IPS-15b (cell line): ENCODE measurements at regions not wholly inside any gene's neighbourhood (a gene's known extent, or its start where the extent isn't known, plus 50 kb on each side); places are given as distances from the start of the nearest gene placed in this dataset.

Experiments used
- H3K27me3 ChIP-seq: one replicate; pipeline ENCODE4 v1.6.1; 2013; ENCODE audit warnings: low read length; ENCODE audit not compliant: control insufficient read depth, insufficient read depth
- H3K36me3 ChIP-seq: one replicate; pipeline ENCODE4 v1.6.1; 2013; ENCODE audit warnings: low read length; ENCODE audit not compliant: control insufficient read depth, insufficient read depth
- H3K4me1 ChIP-seq: one replicate; pipeline ENCODE4 v1.6.1; 2013; ENCODE audit warnings: mild to moderate bottlenecking, low read length; ENCODE audit not compliant: control insufficient read depth, insufficient read depth
- H3K4me3 ChIP-seq: one replicate; pipeline ENCODE4 v1.5.1; 2013; ENCODE audit warnings: low read depth, low read length
- H3K9ac ChIP-seq: one replicate; pipeline ENCODE4 v1.6.1; 2013; ENCODE audit warnings: low read depth, mild to moderate bottlenecking, low read length
- H3K9me3 ChIP-seq: one replicate; pipeline ENCODE4 v1.6.1; 2013; ENCODE audit warnings: mild to moderate bottlenecking, low read length; ENCODE audit not compliant: control insufficient read depth, insufficient read depth

GRCh38 chr3:145116769-145117168, 1044.2 kb downstream of the PLOD2 start:
- no peaks in the 10 kb centered on the region for H3K9me3 ChIP-seq
- H3K4me3 ChIP-seq, result no peak overlapping the region
- H3K36me3 ChIP-seq, result no peaks in the 10 kb centered on the region
- peaks cover 3% of the 10 kb centered on the region for H3K4me1 ChIP-seq
- H3K27me3 ChIP-seq, result no peaks in the 10 kb centered on the region
- no peak overlapping the region for H3K9ac ChIP-seq

DNA sequence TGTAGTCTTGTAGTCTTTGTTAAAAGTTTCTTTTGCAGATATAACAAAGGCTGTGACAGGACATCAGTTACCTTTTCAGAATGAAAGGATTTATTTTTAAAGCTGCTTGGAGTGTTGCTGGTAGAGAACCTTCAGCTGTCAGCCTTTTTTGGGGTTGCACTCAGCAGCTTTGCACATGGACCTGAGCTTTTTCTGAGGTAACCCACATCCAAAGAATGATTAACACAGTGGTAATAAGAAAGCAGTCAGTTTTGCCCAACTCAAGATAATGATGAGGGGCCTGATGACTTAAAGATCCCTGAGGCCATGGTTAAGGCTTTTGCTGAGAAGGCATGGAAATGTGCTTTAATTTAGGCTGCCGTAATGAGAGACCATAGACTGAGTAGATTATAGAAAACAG, 1042.7 kb downstream of the PLOD2 start:
- Histone ChIP-seq H3K4me1 (peaks cover 3% of the 10 kb centered on the region), H3K4me3 (no peak overlapping the region), H3K27me3 (no peaks in the 10 kb centered on the region), H3K36me3 (no peaks in the 10 kb centered on the region), H3K9me3 (no peaks in the 10 kb centered on the region), H3K9ac (no peak overlapping the region)

DNA sequence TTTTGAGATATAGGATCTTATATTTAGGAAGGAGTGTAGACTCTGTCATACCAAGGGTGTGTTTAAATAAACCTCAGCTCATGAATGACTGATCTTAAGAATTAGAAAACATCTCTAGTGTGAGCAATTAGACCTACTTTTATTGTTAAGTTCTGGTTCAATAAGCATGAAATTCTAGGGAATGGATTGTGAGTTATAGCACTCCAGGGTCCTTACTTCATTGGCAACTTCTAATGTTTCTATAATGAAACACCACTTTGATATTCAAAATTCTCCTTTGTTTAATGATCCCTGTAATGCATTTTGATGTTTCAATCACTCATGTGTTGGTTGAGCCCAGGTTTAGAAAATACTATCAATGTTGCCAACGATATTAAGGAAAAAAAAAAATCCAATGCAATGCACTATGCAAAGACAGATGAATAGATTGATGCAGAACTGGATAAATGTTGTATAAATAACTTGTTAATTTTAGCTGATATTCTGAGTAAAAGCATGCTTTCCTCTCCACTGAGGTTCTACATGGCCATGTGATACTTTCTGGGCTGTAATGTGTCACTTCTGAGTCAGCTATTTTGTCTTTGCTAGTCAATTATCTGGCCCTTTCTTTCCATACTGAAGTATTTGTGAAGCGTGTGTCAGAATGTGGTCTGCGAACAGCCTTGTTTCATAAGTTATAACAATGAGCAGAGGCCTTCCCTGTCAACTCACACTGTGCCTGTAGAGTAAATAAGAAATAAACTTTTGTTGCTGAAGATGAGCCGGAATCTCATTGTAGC, 1035.9 kb downstream of the PLOD2 start:
- no peak overlapping the region for H3K4me3 ChIP-seq
- H3K9ac ChIP-seq, result no peak overlapping the region
- H3K36me3 ChIP-seq, result no peaks in the 10 kb centered on the region
- H3K9me3 ChIP-seq, result no peaks in the 10 kb centered on the region
- H3K4me1 ChIP-seq, result no peaks in the 10 kb centered on the region
- H3K27me3 ChIP-seq, result no peaks in the 10 kb centered on the region

- no peaks in the 10 kb centered on the region for H3K9me3 ChIP-seq
- H3K4me1 ChIP-seq, result no peaks in the 10 kb centered on the region
- H3K36me3 ChIP-seq, result no peaks in the 10 kb centered on the region
- H3K27me3 ChIP-seq, result no peaks in the 10 kb centered on the region
- H3K4me3 ChIP-seq, result no peak overlapping the region
- H3K9ac ChIP-seq, result no peak overlapping the region
Measured at GRCh38 chr3:145133281-145133680, 1027.7 kb downstream of the PLOD2 start.

- no peaks in the 10 kb centered on the region for H3K4me1 ChIP-seq
- no peak overlapping the region for H3K9ac ChIP-seq
- H3K27me3 ChIP-seq, result no peaks in the 10 kb centered on the region
- no peak overlapping the region for H3K4me3 ChIP-seq
- no peaks in the 10 kb centered on the region for H3K36me3 ChIP-seq
- H3K9me3 ChIP-seq, result no peaks in the 10 kb centered on the region
Measured at GRCh38 chr3:145134738-145135137, 1026.2 kb downstream of the PLOD2 start.

DNA sequence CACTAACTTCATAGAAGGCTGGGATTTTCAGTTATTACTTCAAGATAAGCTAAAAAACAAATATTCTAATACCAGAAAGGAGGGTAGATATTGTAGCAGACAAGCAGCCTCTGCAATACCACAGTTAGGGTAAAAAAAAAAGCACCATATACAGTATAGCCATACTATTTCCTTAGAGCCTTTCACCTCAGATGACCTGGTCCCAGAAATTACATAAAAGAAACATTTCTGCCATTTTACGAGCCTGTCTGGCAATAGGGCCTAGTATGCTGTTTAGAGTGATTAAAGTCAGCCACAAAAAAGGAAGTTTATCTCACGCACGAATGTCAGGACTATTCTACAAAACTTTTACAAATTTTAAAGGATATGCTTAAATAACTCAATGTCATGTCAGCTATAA, 1016.6 kb downstream of the PLOD2 start:
- no peaks in the 10 kb centered on the region for H3K9me3 ChIP-seq
- no peaks in the 10 kb centered on the region for H3K36me3 ChIP-seq
- H3K4me3 ChIP-seq, result no peak overlapping the region
- H3K9ac ChIP-seq, result no peak overlapping the region
- no peaks in the 10 kb centered on the region for H3K27me3 ChIP-seq
- H3K4me1 ChIP-seq, result no peaks in the 10 kb centered on the region

DNA sequence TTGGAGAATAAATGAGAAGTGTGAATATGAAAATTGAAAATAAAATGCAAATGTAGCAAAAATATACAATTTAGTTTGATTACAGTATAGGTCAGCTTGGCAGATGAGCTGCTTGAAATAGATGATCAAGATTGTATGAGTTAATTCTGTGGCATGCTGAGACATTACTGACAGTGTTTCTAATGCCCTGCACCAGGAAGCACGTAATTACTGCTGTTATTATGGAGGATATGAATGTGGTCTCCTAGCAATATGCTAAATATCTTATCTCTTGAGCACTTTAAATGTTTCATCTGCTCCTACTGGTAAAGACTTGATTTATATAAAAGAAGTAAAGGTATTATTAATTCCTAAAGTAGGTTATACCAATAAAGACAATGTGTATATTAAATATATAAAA, 1015.5 kb downstream of the PLOD2 start:
- Histone ChIP-seq H3K9me3 (no peaks in the 10 kb centered on the region), H3K4me1 (no peaks in the 10 kb centered on the region), H3K9ac (no peak overlapping the region), H3K36me3 (no peaks in the 10 kb centered on the region), H3K27me3 (no peaks in the 10 kb centered on the region), H3K4me3 (no peak overlapping the region)

GRCh38 chr3:145159640-145160039, 1001.3 kb downstream of the PLOD2 start:
- no peaks in the 10 kb centered on the region for H3K36me3 ChIP-seq
- no peaks in the 10 kb centered on the region for H3K9me3 ChIP-seq
- H3K4me3 ChIP-seq, result no peak overlapping the region
- H3K9ac ChIP-seq, result no peak overlapping the region
- no peaks in the 10 kb centered on the region for H3K4me1 ChIP-seq
- H3K27me3 ChIP-seq, result no peaks in the 10 kb centered on the region

- Histone ChIP-seq H3K4me1 (no peaks in the 10 kb centered on the region), H3K27me3 (no peaks in the 10 kb centered on the region), H3K36me3 (no peaks in the 10 kb centered on the region), H3K9me3 (no peaks in the 10 kb centered on the region), H3K9ac (no peak overlapping the region), H3K4me3 (no peak overlapping the region)
Measured at GRCh38 chr3:145170121-145170520, 990.9 kb downstream of the PLOD2 start.

DNA sequence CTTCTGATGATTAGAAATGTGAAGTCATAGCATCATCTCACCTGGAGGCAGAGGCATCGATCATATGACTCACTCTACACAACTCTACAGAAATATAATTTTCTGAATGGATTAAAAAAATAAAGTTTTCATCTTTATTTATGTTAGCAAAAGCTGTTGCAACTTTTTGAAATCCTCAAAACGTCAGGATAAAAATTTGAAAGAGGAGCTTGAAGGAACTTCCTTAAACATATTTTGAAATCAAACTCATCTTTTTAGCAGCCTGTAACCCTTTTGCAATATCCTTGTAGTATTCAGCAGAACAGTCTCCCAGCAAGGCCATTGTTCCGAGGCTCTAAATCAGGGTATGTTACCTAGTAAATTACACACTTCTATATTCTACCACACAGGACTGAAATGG, 985.4 kb downstream of the PLOD2 start:
- Histone ChIP-seq H3K9me3 (no peaks in the 10 kb centered on the region), H3K36me3 (no peaks in the 10 kb centered on the region), H3K9ac (no peak overlapping the region), H3K4me3 (no peak overlapping the region), H3K4me1 (no peaks in the 10 kb centered on the region), H3K27me3 (no peaks in the 10 kb centered on the region)

DNA sequence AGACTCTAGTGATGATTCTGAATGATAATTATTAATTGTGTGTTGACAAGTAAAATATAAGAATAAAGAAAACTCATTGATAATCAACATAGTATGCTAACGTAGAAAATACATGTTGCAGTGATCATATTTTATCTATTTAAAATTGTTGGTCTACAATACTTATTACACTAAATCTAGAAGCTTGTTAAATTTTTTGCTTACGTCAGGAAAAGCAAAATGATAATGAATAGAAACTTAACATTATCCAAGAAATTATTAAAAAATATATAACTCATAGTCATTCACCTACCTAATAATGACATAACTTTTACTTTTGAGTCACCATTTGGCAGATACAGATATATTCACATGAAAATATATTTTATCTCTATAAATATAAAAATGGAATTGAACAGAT, 984.1 kb downstream of the PLOD2 start:
- Histone ChIP-seq H3K27me3 (no peaks in the 10 kb centered on the region), H3K36me3 (no peaks in the 10 kb centered on the region), H3K9me3 (no peaks in the 10 kb centered on the region)

GRCh38 chr3:145177828-145178227, 983.2 kb downstream of the PLOD2 start:
- Histone ChIP-seq H3K4me3 (no peak overlapping the region), H3K9me3 (no peaks in the 10 kb centered on the region), H3K4me1 (peaks cover 12% of the 10 kb centered on the region), H3K9ac (no peak overlapping the region), H3K27me3 (no peaks in the 10 kb centered on the region), H3K36me3 (no peaks in the 10 kb centered on the region)

More for the DNA sequence above, 984.1 kb downstream of the PLOD2 start:
- Histone ChIP-seq H3K4me3 (no peak overlapping the region), H3K4me1 (peaks cover 8% of the 10 kb centered on the region), H3K9ac (no peak overlapping the region)
